Fibroblast of the aortic adventitia (primary cell): ENCODE measurements at regions not wholly inside any gene's neighbourhood (a gene's known extent, or its start where the extent isn't known, plus 50 kb on each side); places are given as distances from the start of the nearest gene placed in this dataset.

ENCODE experiments used
- DNase-seq: peaks from one replicate; pipeline ENCODE4 v3.0.0-alpha.2; 2010; ENCODE audit warnings: low read depth
- H3K4me3 ChIP-seq: 2 replicates; pipeline ENCODE4 v1.5.1; 2011; ENCODE audit warnings: low read depth, mild to moderate bottlenecking, control low read depth, low read length, moderate library complexity
- CTCF ChIP-seq: IDR thresholded peaks from 2 replicates; pipeline ENCODE4 v1.5.1; 2011; ENCODE audit warnings: mild to moderate bottlenecking, low read length, control low read depth, inconsistent platforms; ENCODE audit not compliant: insufficient read depth

GRCh38 chr14:27190296-27190695, 592.5 kb upstream of the NOVA1 start:
- no peak overlapping the region for H3K4me3 ChIP-seq
- no peak for TF ChIP-seq CTCF
- DNase-seq, result no peak

GRCh38 chr14:27199272-27199671, 601.4 kb upstream of the NOVA1 start:
- DNase-seq, result no peak
- no peak for TF ChIP-seq CTCF
- no peak overlapping the region for H3K4me3 ChIP-seq

GRCh38 chr14:27205036-27205435, 607.2 kb upstream of the NOVA1 start:
- DNase-seq, result no peak
- no peak overlapping the region for H3K4me3 ChIP-seq
- no peak for TF ChIP-seq CTCF

- no peak for TF ChIP-seq CTCF
These were observed 613.9 kb upstream of the NOVA1 start for GRCh38 chr14:27211741-27212140.

GRCh38 chr14:27222671-27223070, 624.8 kb upstream of the NOVA1 start:
- no peak for TF ChIP-seq CTCF
- no peak overlapping the region for H3K4me3 ChIP-seq
- no peak for DNase-seq

More at GRCh38 chr14:27211741-27212140, 613.9 kb upstream of the NOVA1 start:
- H3K4me3 ChIP-seq, result no peak overlapping the region
- DNase-seq, result no peak

GRCh38 chr14:27223906-27224305, 626.1 kb upstream of the NOVA1 start:
- DNase-seq, result no peak
- no peak overlapping the region for H3K4me3 ChIP-seq
- no peak for TF ChIP-seq CTCF

- no peak overlapping the region for H3K4me3 ChIP-seq
- DNase-seq, result no peak
- no peak for TF ChIP-seq CTCF
These were observed 630.2 kb upstream of the NOVA1 start for GRCh38 chr14:27228053-27228452.
